K562 (cell line): ENCODE measurements at regions not wholly inside any gene's neighbourhood (a gene's known extent, or its start where the extent isn't known, plus 50 kb on each side); places are given as distances from the start of the nearest gene placed in this dataset.

ENCODE experiments used
- ATAC-seq: fragments of 200-7000 bp; cut with Tn5 transposase; 3 replicates; pipeline ENCODE4 v1.9.1; 2020; ENCODE audit warnings: moderate library complexity
- BruUV-seq: library from RNA; stranded (reverse); fragments of 400-500 nt; replicated peaks from 2 replicates; lab custom pipeline; 2021; lab: Mats Ljungman, UMichigan
- CTCF ChIA-PET: fragments of 300-600 bp; formaldehyde crosslinking; extraction: SDS; loops from one replicate; lab custom pipeline; 2021; ENCODE audit warnings: low intra/inter-chr PET ratio; lab: Yijun Ruan, JAX
- POLR2A ChIA-PET: fragments of 300-600, 350-650 bp; sonication (Branson Sonifier 250); formaldehyde crosslinking; extraction: SDS; loops from one replicate; lab custom pipeline; 2021; ENCODE audit warnings: antibody characterized with exemption, inconsistent platforms; lab: Yijun Ruan, JAX
- DNase-seq, 4 experiments: peaks; one replicate each; pipeline versions ENCODE4 v3.0.0 to v3.0.0-alpha.2; 2011 to 2018; ENCODE audit warnings: low spot score in 3 of 4, mixed read lengths in 3 of 4; ENCODE audit errors: extremely low read depth in 1 of 4
- FAIRE-seq: peaks from 2 replicates; lab custom pipeline; 2011; peaks lifted over from hg19 to GRCh38; lab: Jason Lieb, UNC
- H2AFZ ChIP-seq: 2 replicates; pipeline ENCODE4 v1.6.0; 2011; ENCODE audit warnings: low read depth, low read length, control low read depth, inconsistent platforms
- H3K27ac ChIP-seq: fragments of 200-600 bp; 3 replicates; pipeline ENCODE4 v1.8.0; 2011; ENCODE audit warnings: low read depth, mild to moderate bottlenecking, control low read depth, inconsistent platforms, low read length, moderate library complexity, mixed read lengths; ENCODE audit errors: extremely low read depth
- H3K27me3 ChIP-seq, 2 experiments: fragments of 300-600 bp in 1 of 2; 2 replicates in 1 of 2; 3 replicates in 1 of 2; pipeline versions ENCODE4 v1.6.0 to v1.8.0; 2011; ENCODE audit warnings: inconsistent platforms in 2 of 2, low read length in 2 of 2, mild to moderate bottlenecking in 1 of 2, mixed read lengths in 1 of 2, moderate library complexity in 1 of 2; ENCODE audit not compliant: control insufficient read depth in 2 of 2, insufficient read depth in 2 of 2
- H3K36me3 ChIP-seq: fragments of 300-600 bp; 3 replicates; pipeline ENCODE4 v1.8.0; 2011; ENCODE audit warnings: mild to moderate bottlenecking, low read length, inconsistent platforms; ENCODE audit not compliant: control insufficient read depth, insufficient read depth
- H3K4me1 ChIP-seq, 2 experiments: fragments of 200-600 bp in 1 of 2; replicated peaks in 1 of 2; 2 replicates in 1 of 2; 3 replicates in 1 of 2; pipeline versions ENCODE4 v1.5.1 to v1.8.0; 2011; ENCODE audit warnings: inconsistent platforms in 2 of 2, low read length in 2 of 2, mild to moderate bottlenecking in 1 of 2, mixed read lengths in 1 of 2, moderate library complexity in 1 of 2; ENCODE audit not compliant: control insufficient read depth in 2 of 2, insufficient read depth in 2 of 2
- H3K4me2 ChIP-seq: 2 replicates; pipeline ENCODE4 v1.6.1; 2011; ENCODE audit warnings: low read length, control low read depth, inconsistent platforms, mixed read lengths; ENCODE audit not compliant: insufficient read depth
- H3K4me3 ChIP-seq: fragments of 200-600 bp; sonication (generic), shearing (Covaris generic); 2 replicates; pipeline ENCODE4 v1.5.1; 2016; ENCODE audit warnings: control low read depth, inconsistent platforms
- H3K79me2 ChIP-seq: fragments of 200-600 bp; 3 replicates; pipeline ENCODE4 v1.8.0; 2011; ENCODE audit warnings: low read length, inconsistent platforms; ENCODE audit not compliant: control insufficient read depth, insufficient read depth
- H3K9ac ChIP-seq, 2 experiments: 2 replicates each; pipeline versions ENCODE4 v1.6.0 to v1.6.1; 2011; ENCODE audit warnings: low read depth in 2 of 2, low read length in 2 of 2, control low read depth in 1 of 2, inconsistent platforms in 1 of 2, mild to moderate bottlenecking in 1 of 2, mixed read lengths in 1 of 2; ENCODE audit not compliant: insufficient read depth in 1 of 2
- H3K9me1 ChIP-seq: one replicate; pipeline ENCODE4 v1.6.0; 2011; ENCODE audit warnings: inconsistent platforms, mild to moderate bottlenecking, low read length, moderate library complexity; ENCODE audit not compliant: control insufficient read depth, insufficient read depth
- H3K9me3 ChIP-seq: replicated peaks from 2 replicates; pipeline ENCODE4 v1.5.1; 2011; ENCODE audit warnings: low read depth, low read length, inconsistent platforms; ENCODE audit not compliant: control insufficient read depth, insufficient read depth
- H4K20me1 ChIP-seq: replicated peaks from 2 replicates; pipeline ENCODE4 v1.6.1; 2011; ENCODE audit warnings: low read length, inconsistent platforms, mixed read lengths; ENCODE audit not compliant: control insufficient read depth, insufficient read depth
- BDP1 ChIP-seq: IDR thresholded peaks from 3 replicates; pipeline ENCODE4 v1.6.1; 2011; ENCODE audit not compliant: insufficient read length, insufficient read depth
- COPS2 ChIP-seq: fragments of 450-650 bp; conservative IDR thresholded peaks from 2 replicates; pipeline ENCODE4 v1.6.1; 2016; ENCODE audit warnings: mild to moderate bottlenecking, moderate library complexity
- DMBX1 ChIP-seq: fragments of 250-450 bp; sonication (Bioruptor Pico); IDR thresholded peaks from 2 replicates; pipeline ENCODE4 v1.8.0; 2022; ENCODE audit warnings: inconsistent platforms, mild to moderate bottlenecking, moderate library complexity, borderline replicate concordance
- EP400 ChIP-seq: fragments of 450-650 bp; IDR thresholded peaks from 2 replicates; pipeline ENCODE4 v1.6.1; 2017; ENCODE audit warnings: antibody characterized with exemption, mild to moderate bottlenecking, moderate library complexity
- ETV1 ChIP-seq: fragments of 450-650 bp; conservative IDR thresholded peaks from 2 replicates; pipeline ENCODE4 v1.6.1; 2016; ENCODE audit warnings: missing genetic modification characterization, control low read depth, low read depth, missing compliant biosample characterization
- EZH2 ChIP-seq: IDR thresholded peaks from 2 replicates; pipeline ENCODE4 v1.6.1; 2012; ENCODE audit warnings: low read depth, mild to moderate bottlenecking, inconsistent platforms, low read length, borderline replicate concordance
- JUNB ChIP-seq: fragments of 450-650 bp; formaldehyde crosslinking; conservative IDR thresholded peaks from 2 replicates; pipeline ENCODE4 v1.4.0; 2020; ENCODE audit warnings: mild to moderate bottlenecking
- KDM5B ChIP-seq: fragments of 200-600 bp; sonication (generic); IDR thresholded peaks from 2 replicates; pipeline ENCODE4 v1.6.1; 2012; ENCODE audit warnings: low read depth, mild to moderate bottlenecking, moderate library complexity, low read length, control low read depth, inconsistent platforms; ENCODE audit not compliant: insufficient replicate concordance
- RBM17 ChIP-seq: fragments of 200-400 bp; formaldehyde crosslinking; IDR thresholded peaks from 2 replicates; pipeline ENCODE4 v1.6.1; 2017; ENCODE audit warnings: low read depth, mild to moderate bottlenecking, low read length, borderline replicate concordance
- SNIP1 ChIP-seq: fragments of 450-650 bp; IDR thresholded peaks from 2 replicates; pipeline ENCODE4 v1.7.1; 2017; ENCODE audit warnings: low read depth, mild to moderate bottlenecking
- SNRNP70 ChIP-seq: fragments of 200-400 bp; formaldehyde crosslinking; optimal IDR thresholded peaks from 2 replicates; pipeline ENCODE3; 2017; ENCODE audit warnings: low read depth, low read length
- TRIM24 ChIP-seq, 2 experiments: fragments of 450-650 bp; IDR thresholded peaks; 2 replicates each; pipeline ENCODE4 v1.6.1; 2016
- ZBTB17 ChIP-seq: fragments of 450-650 bp; formaldehyde crosslinking; IDR thresholded peaks from 2 replicates; pipeline ENCODE4 v1.4.0; 2020; ENCODE audit warnings: mild to moderate bottlenecking
- ZNF766 ChIP-seq: fragments of 200-800 bp; sonication (Bioruptor generic); conservative IDR thresholded peaks from 2 replicates; pipeline ENCODE4 v1.6.1; 2016; ENCODE audit warnings: missing genetic modification characterization, missing compliant biosample characterization
- WGBS: fragments of 100-300 bp; shearing (Covaris generic); methylation state at CpG from one replicate; pipeline ENCODE4 v1.1.6; 2016; ENCODE audit warnings: low coverage, mixed read lengths; ENCODE audit not compliant: insufficient coverage; ENCODE audit errors: missing lambda C conversion rate; 5-methylcytosine and 5-hydroxymethylcytosine counted together
- in situ Hi-C: fragments of 300-500 bp; cut with MboI; formaldehyde crosslinking; loops from 4 replicates; pipeline ENCODE4 v1.15.0; 2018; ENCODE audit warnings: inconsistent platforms, mixed read lengths
- intact Hi-C: fragments of 100-400 bp; cut with micrococcal nuclease; formaldehyde crosslinking; loops from 2 replicates; pipeline ENCODE4 v1.14.2; 2022
- TF ChIP-seq, protein P1 (sequence below): fragments of 250-450 bp; sonication (Bioruptor Pico); IDR thresholded peaks from 2 replicates; pipeline ENCODE4 v1.8.0; 2022; ENCODE audit warnings: moderate library complexity, mild to moderate bottlenecking, inconsistent platforms
- TF ChIP-seq, protein P2 (sequence below): fragments of 450-650 bp; IDR thresholded peaks from 2 replicates; pipeline ENCODE4 v1.6.1; 2016

DNA sequence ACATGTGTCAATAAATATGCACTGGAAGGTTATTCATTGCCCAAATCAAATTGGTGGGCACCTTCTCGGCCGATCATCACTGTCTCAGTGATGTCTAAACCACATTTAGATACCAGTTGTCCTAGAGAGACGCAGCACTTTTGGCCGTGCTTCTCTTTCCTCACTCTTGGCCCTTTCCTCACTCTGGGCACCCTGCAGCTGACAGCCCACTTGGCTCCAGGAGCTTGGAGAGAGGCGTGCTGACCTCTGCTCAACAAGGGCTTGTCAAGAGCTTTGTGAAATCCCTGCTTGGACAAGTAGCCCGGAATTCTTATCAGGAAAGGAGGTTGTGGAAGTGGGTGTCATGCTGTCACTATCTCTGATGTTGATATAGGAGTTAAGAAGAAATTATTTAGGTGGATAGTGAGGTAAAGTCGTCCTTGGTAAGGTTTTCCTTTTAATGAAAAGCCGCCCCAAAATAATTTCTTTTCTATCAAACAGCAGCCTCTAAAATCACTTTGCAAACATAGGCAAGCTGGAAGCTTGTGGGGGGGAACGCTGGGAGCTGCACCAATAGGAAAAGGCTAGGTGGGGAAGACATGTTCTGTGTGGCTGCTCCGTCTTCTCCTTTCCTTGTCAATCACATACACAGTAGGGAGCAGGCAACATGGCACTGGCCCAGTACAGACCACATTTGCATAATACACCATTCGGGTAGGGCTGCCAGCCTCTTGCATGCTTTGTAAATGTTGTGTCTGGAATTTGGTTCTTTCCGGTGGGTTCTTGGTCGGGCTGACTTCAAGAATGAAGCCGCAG, 126.8 kb upstream of the UBE3A start (continued):
- TF ChIP-seq, protein P1, sequence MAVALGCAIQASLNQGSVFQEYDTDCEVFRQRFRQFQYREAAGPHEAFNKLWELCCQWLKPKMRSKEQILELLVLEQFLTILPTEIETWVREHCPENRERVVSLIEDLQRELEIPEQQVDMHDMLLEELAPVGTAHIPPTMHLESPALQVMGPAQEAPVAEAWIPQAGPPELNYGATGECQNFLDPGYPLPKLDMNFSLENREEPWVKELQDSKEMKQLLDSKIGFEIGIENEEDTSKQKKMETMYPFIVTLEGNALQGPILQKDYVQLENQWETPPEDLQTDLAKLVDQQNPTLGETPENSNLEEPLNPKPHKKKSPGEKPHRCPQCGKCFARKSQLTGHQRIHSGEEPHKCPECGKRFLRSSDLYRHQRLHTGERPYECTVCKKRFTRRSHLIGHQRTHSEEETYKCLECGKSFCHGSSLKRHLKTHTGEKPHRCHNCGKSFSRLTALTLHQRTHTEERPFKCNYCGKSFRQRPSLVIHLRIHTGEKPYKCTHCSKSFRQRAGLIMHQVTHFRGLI (CRISPR knock-in tag), result no peak
- no peak for TF ChIP-seq ETV1 (tag)
- TF ChIP-seq, all 486 proteins: peak for 0

DNA sequence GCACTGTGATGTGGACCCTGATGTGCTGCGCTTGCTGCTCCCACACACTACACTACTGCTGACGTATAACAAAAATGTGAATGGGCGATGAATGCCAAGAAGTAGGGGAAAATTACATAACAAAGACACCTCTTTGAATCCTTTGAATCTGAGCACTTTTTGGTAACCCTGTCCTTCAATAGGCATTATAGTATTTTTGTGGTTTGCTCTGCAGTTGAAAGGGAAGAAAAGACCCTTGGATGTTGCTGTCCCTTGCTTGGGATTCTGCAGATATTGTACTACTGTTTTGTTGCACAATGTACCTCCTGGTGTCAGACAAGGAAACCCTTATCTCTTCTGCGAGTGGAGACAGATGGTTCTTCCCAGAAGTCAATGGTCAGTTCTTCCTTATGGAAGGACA, 124.8 kb upstream of the UBE3A start:
- Histone ChIP-seq H3K4me1 (no peaks in the 10 kb centered on the region), H3K4me2 (no peak overlapping the region), H3K36me3 (no peaks in the 10 kb centered on the region), H3K79me2 (no peaks in the 10 kb centered on the region), H4K20me1 (no peaks in the 10 kb centered on the region; the same call in 1 of the 2 replicates), H3K9ac (no peak overlapping the region), H3K27me3 (peaks cover 0 to 4% of the 10 kb centered on the region in 2 experiments; a peak in 1 of 5 replicates), H3K9me3 (no peaks in the 10 kb centered on the region), H3K27ac (no peak overlapping the region), H2AFZ (no peak overlapping the region), H3K4me3 (no peak overlapping the region), H3K9me1 (no peaks in the 10 kb centered on the region)
- DNase-seq (no peak), FAIRE-seq (no peak), ATAC-seq (no peak)
- no TSS peak for BruUV-seq
- ChIA-PET CTCF (no interaction called here), POLR2A (no interaction called here)
- intact Hi-C loops (no loop called here), in situ Hi-C loops (no loop called here)
- 0% methylated on average over 4 of the region's 4 CpGs for WGBS
- no peak for TF ChIP-seq BDP1
- no peak for TF ChIP-seq DMBX1 (CRISPR knock-in tag)
- TF ChIP-seq RBM17, result no peak
- TF ChIP-seq EP400, result no peak
- TF ChIP-seq TRIM24 (IDR thresholded peaks at IDR 0.05), result no peak
- TF ChIP-seq, protein P2, sequence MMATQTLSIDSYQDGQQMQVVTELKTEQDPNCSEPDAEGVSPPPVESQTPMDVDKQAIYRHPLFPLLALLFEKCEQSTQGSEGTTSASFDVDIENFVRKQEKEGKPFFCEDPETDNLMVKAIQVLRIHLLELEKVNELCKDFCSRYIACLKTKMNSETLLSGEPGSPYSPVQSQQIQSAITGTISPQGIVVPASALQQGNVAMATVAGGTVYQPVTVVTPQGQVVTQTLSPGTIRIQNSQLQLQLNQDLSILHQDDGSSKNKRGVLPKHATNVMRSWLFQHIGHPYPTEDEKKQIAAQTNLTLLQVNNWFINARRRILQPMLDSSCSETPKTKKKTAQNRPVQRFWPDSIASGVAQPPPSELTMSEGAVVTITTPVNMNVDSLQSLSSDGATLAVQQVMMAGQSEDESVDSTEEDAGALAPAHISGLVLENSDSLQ, result no peak
- TF ChIP-seq ZBTB17 (CRISPR knock-in tag), result no peak
- no peak for TF ChIP-seq EZH2
- TF ChIP-seq COPS2, result no peak
- no peak for TF ChIP-seq ZNF766
- TF ChIP-seq JUNB, result no peak
- TF ChIP-seq KDM5B, result no peak
- TF ChIP-seq SNRNP70, result no peak
- TF ChIP-seq SNIP1, result no peak
